ENCODE measurements at regions not wholly inside any gene's neighbourhood (a gene's known extent, or its start where the extent isn't known, plus 50 kb on each side); places are given as distances from the start of the nearest gene placed in this dataset.

GRCh38 chr18:43681661-43682060 lies 404.4 kb upstream of the SYT4 start:
- TF ChIP-seq, protein P1, sequence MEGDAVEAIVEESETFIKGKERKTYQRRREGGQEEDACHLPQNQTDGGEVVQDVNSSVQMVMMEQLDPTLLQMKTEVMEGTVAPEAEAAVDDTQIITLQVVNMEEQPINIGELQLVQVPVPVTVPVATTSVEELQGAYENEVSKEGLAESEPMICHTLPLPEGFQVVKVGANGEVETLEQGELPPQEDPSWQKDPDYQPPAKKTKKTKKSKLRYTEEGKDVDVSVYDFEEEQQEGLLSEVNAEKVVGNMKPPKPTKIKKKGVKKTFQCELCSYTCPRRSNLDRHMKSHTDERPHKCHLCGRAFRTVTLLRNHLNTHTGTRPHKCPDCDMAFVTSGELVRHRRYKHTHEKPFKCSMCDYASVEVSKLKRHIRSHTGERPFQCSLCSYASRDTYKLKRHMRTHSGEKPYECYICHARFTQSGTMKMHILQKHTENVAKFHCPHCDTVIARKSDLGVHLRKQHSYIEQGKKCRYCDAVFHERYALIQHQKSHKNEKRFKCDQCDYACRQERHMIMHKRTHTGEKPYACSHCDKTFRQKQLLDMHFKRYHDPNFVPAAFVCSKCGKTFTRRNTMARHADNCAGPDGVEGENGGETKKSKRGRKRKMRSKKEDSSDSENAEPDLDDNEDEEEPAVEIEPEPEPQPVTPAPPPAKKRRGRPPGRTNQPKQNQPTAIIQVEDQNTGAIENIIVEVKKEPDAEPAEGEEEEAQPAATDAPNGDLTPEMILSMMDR (IDR thresholded peaks at IDR 0.05; ENCODE audit: borderline replicate concordance, extremely low read depth, insufficient read depth), result no peak

DNA sequence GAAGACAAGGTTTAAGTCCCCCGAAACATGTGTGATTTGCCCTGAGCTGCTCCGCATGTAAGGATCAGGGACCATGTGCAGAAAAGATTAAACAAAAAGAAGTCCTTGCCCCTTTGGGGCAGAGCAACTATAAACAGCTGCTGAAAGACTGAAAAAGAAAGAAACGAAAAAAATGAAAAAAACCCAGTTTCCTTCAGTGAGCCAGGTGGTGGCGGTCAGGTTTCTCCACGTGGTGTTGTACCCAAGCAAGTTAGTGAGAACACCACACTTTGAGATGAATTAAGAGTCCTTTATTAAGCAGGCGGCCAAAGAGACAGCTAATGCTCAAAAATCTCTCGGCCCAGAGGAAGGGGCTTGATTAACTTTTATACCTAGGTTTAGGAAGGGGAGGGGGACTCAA lies 404.9 kb upstream of the SYT4 start:
- FAIRE-seq (no peak), DNase-seq (no peak)
- TF ChIP-seq, protein P1 (IDR thresholded peaks at IDR 0.05; ENCODE audit: borderline replicate concordance, extremely low read depth, insufficient read depth), result no peak
- H3K27me3 ChIP-seq (ENCODE audit: control insufficient read depth, insufficient read depth, low read length), result no peaks in the 10 kb centered on the region
- H3K9me3 ChIP-seq (ENCODE audit: control insufficient read depth in 2 of 3, insufficient read depth in 1 of 3, low read length in 3 of 3), result no peaks in the 10 kb centered on the region
- H3K4me3 ChIP-seq (ENCODE audit: low read length in 3 of 3), result no peak overlapping the region
- no peaks in the 10 kb centered on the region for H3K4me1 ChIP-seq (ENCODE audit: control insufficient read depth in 2 of 3, insufficient read depth in 2 of 3, low read depth in 1 of 3, low read length in 3 of 3)
- H3K9ac ChIP-seq (ENCODE audit: low read length in 3 of 3), result no peak overlapping the region
- no peaks in the 10 kb centered on the region for H3K36me3 ChIP-seq (ENCODE audit: control insufficient read depth in 2 of 3, insufficient read depth in 3 of 3, low read length in 3 of 3)
- H3K27ac ChIP-seq (ENCODE audit: low read depth in 2 of 2, low read length in 2 of 2), result no peak overlapping the region
- intact Hi-C loops (cut with DNase I), result no loop called here

More at GRCh38 chr18:43681661-43682060, 404.4 kb upstream of the SYT4 start:
- Histone ChIP-seq H3K27me3 (ENCODE audit: control insufficient read depth, insufficient read depth, low read length) (no peaks in the 10 kb centered on the region), H3K9ac (ENCODE audit: low read length in 3 of 3) (no peak overlapping the region), H3K9me3 (ENCODE audit: control insufficient read depth in 2 of 3, insufficient read depth in 1 of 3, low read length in 3 of 3) (no peaks in the 10 kb centered on the region), H3K27ac (ENCODE audit: low read depth in 2 of 2, low read length in 2 of 2) (no peak overlapping the region), H3K4me3 (ENCODE audit: low read length in 3 of 3) (no peak overlapping the region), H3K4me1 (ENCODE audit: control insufficient read depth in 2 of 3, insufficient read depth in 2 of 3, low read depth in 1 of 3, low read length in 3 of 3) (no peaks in the 10 kb centered on the region), H3K36me3 (ENCODE audit: control insufficient read depth in 2 of 3, insufficient read depth in 3 of 3, low read length in 3 of 3) (no peaks in the 10 kb centered on the region)
- DNase-seq (no peak), FAIRE-seq (no peak)
- intact Hi-C loops (cut with DNase I), result no loop called here

- TF ChIP-seq, protein P1 (IDR thresholded peaks at IDR 0.05; ENCODE audit: borderline replicate concordance, extremely low read depth, insufficient read depth), result no peak
- FAIRE-seq, result no peak
Observed at GRCh38 chr18:43686709-43687108, 409.4 kb upstream of the SYT4 start.

DNA sequence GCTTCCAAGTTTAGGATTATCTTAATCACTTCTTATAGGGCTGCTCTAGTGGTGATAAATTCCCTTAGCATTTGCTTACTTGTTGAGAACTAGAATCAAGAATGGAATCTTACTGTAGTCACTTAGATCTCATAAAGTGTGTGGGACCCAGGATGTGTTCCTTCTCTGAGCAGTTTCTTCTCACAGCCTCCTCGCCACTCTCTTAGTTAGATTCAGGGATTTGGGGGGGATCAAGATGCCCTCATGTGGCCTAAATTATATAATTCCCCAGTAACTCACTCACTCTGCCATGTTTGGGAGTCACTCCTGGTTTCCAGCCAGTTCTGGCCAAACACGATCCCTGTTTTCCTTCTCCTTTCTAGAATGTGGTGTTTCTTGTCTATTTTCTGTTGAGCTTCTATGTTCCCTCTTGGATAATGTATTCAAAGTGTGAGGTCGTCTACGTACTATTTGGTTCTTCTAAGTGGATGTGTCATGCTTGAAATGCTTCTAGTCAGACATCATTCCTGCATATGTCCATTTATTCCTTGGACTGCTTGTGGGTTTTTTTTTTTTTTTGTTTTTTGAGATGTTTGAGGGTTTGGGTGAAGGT lies 414.9 kb upstream of the SYT4 start:
- no peak overlapping the region for H3K9ac ChIP-seq (ENCODE audit: low read length in 3 of 3)
- H3K36me3 ChIP-seq (ENCODE audit: control insufficient read depth in 2 of 3, insufficient read depth in 3 of 3, low read length in 3 of 3), result no peaks in the 10 kb centered on the region
- FAIRE-seq (no peak), DNase-seq (no peak)
- no peaks in the 10 kb centered on the region for H3K4me1 ChIP-seq (ENCODE audit: control insufficient read depth in 2 of 3, insufficient read depth in 2 of 3, low read depth in 1 of 3, low read length in 3 of 3)
- H3K27ac ChIP-seq (ENCODE audit: low read depth in 2 of 2, low read length in 2 of 2), result no peak overlapping the region
- intact Hi-C loops (cut with DNase I), result no loop called here
- TF ChIP-seq, protein P1 (IDR thresholded peaks at IDR 0.05; ENCODE audit: borderline replicate concordance, extremely low read depth, insufficient read depth), result no peak
- H3K4me3 ChIP-seq (ENCODE audit: low read length in 3 of 3), result no peak overlapping the region
- H3K9me3 ChIP-seq (ENCODE audit: control insufficient read depth in 2 of 3, insufficient read depth in 1 of 3, low read length in 3 of 3), result peaks cover 0 to 4% (median 0%) of the 10 kb centered on the region in 3 donors
- H3K27me3 ChIP-seq (ENCODE audit: control insufficient read depth, insufficient read depth, low read length), result no peaks in the 10 kb centered on the region

More at GRCh38 chr18:43686709-43687108, 409.4 kb upstream of the SYT4 start:
- Histone ChIP-seq H3K9me3 (ENCODE audit: control insufficient read depth in 2 of 3, insufficient read depth in 1 of 3, low read length in 3 of 3) (peaks cover 0 to 4% (median 0%) of the 10 kb centered on the region in 3 donors), H3K27me3 (ENCODE audit: control insufficient read depth, insufficient read depth, low read length) (no peaks in the 10 kb centered on the region), H3K4me3 (ENCODE audit: low read length in 3 of 3) (no peak overlapping the region), H3K27ac (ENCODE audit: low read depth in 2 of 2, low read length in 2 of 2) (no peak overlapping the region), H3K36me3 (ENCODE audit: control insufficient read depth in 2 of 3, insufficient read depth in 3 of 3, low read length in 3 of 3) (no peaks in the 10 kb centered on the region), H3K4me1 (ENCODE audit: control insufficient read depth in 2 of 3, insufficient read depth in 2 of 3, low read depth in 1 of 3, low read length in 3 of 3) (no peaks in the 10 kb centered on the region), H3K9ac (ENCODE audit: low read length in 3 of 3) (no peak overlapping the region)
- intact Hi-C loops (cut with DNase I), result no loop called here
- DNase-seq, result no peak

Measured in kidney (tissue), 13 donors.